ENCODE measurements at regions not wholly inside any gene's neighbourhood (a gene's known extent, or its start where the extent isn't known, plus 50 kb on each side); places are given as distances from the start of the nearest gene placed in this dataset.

DNA sequence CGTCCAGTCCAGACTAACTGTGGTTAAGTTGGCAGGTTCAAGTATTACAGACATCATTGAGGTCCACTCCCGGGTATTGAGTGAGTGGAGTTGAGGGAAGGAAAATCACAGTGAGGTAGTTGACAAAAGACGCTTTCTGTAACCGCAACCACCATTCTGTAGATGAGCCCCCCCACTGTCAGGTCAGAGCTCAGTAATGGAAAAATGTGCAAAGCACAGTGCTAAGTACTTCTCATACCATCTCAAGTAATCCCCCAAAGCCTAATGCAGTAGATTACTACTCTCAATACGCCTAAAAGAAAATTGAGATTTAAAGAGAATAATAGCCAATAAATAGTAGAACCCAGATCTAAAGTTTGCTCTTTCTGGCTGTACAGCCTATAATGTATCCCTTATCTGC is 522.8 kb downstream of the LMO4 start:
- H3K27ac ChIP-seq = no peak overlapping the region
- no peaks in the 10 kb centered on the region for H3K27me3 ChIP-seq
- intact Hi-C loops (cut with DNase I) = no loop called here
- peaks cover 0 to 5% (median 0%) of the 10 kb centered on the region in 12 donors for H3K4me1 ChIP-seq
- H3K36me3 ChIP-seq = no peaks in the 10 kb centered on the region
- DNase-seq = no peak
- H3K4me3 ChIP-seq = no peak overlapping the region
- no peak for ATAC-seq
- WGBS, 4 donors = 88 to 91% (median 89%) methylated on average over 5 of the region's 5 CpGs
- no peaks in the 10 kb centered on the region for H3K9me3 ChIP-seq
- TF ChIP-seq, protein P1, sequence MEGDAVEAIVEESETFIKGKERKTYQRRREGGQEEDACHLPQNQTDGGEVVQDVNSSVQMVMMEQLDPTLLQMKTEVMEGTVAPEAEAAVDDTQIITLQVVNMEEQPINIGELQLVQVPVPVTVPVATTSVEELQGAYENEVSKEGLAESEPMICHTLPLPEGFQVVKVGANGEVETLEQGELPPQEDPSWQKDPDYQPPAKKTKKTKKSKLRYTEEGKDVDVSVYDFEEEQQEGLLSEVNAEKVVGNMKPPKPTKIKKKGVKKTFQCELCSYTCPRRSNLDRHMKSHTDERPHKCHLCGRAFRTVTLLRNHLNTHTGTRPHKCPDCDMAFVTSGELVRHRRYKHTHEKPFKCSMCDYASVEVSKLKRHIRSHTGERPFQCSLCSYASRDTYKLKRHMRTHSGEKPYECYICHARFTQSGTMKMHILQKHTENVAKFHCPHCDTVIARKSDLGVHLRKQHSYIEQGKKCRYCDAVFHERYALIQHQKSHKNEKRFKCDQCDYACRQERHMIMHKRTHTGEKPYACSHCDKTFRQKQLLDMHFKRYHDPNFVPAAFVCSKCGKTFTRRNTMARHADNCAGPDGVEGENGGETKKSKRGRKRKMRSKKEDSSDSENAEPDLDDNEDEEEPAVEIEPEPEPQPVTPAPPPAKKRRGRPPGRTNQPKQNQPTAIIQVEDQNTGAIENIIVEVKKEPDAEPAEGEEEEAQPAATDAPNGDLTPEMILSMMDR (IDR thresholded peaks at IDR 0.05) = no peak
- no peak for TF ChIP-seq POLR2A (IDR thresholded peaks at IDR 0.05)

DNA sequence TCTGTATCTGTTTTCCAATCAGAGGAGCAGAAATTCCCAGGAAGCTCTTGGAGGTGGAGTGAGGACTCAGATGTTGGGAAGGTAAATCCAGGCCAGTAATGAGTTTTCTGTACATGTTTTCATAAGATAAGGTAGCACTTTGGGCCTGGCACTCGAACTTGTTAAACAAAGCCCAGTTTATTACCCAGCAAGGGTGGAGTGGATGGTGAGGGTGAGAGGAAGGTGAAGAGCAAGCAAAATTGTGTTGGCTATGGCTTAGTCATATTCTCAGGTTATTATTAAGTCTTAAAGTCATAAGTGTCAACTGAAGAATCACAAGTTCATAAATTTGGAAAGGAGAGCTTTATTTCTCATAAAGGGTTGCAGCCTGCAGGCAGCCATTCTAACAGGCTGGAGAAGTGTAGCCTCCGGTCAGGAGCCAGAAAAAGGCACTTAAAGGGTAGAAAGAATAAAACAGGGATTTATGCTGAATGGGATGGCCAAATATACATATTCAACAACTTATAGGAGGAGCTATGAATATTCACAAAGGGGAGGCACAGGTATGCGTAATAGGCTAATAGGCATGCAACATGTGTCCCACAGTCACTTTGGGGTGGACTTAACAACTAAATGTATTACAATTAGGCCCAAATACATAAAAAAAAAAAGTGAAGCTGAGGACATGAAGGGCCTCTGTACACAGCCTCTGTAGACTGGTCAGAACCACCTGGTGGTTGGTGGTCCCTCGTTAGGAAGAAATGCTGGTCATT is 523.9 kb downstream of the LMO4 start:
- peaks cover 0 to 5% (median 0%) of the 10 kb centered on the region in 12 donors for H3K4me1 ChIP-seq
- intact Hi-C loops (cut with DNase I) = no loop called here
- no peaks in the 10 kb centered on the region for H3K9me3 ChIP-seq
- DNase-seq (no peak), ATAC-seq (no peak)
- 74 to 87% (median 84%) methylated on average over 4 of the region's 4 CpGs for WGBS, 4 donors
- TF ChIP-seq, protein P1 (IDR thresholded peaks at IDR 0.05) = no peak
- no peak for TF ChIP-seq POLR2A (IDR thresholded peaks at IDR 0.05)
- no peak overlapping the region for H3K4me3 ChIP-seq
- no peaks in the 10 kb centered on the region for H3K27me3 ChIP-seq
- no peak overlapping the region for H3K27ac ChIP-seq
- H3K36me3 ChIP-seq = no peaks in the 10 kb centered on the region

- WGBS, 4 donors = 32 to 50% (median 42%) methylated on average over 5 of the region's 5 CpGs
- Histone ChIP-seq H3K27ac (no peak overlapping the region), H3K4me1 (peaks cover 0 to 5% (median 0%) of the 10 kb centered on the region in 12 donors), H3K36me3 (no peaks in the 10 kb centered on the region), H3K9me3 (peaks cover 0 to 4% (median 0%) of the 10 kb centered on the region in 12 donors), H3K27me3 (no peaks in the 10 kb centered on the region), H3K4me3 (no peak overlapping the region)
- TF ChIP-seq, protein P1 (IDR thresholded peaks at IDR 0.05) = no peak
- TF ChIP-seq POLR2A (IDR thresholded peaks at IDR 0.05) = no peak
- ATAC-seq (no peak), DNase-seq (no peak)
- intact Hi-C loops (cut with DNase I) = no loop called here
Measured at GRCh38 chr1:87853576-87854351, 525.1 kb downstream of the LMO4 start.

- no peak overlapping the region for H3K27ac ChIP-seq
- H3K36me3 ChIP-seq = no peaks in the 10 kb centered on the region
- no peak overlapping the region for H3K4me3 ChIP-seq
- H3K9me3 ChIP-seq = peaks cover 0 to 20% (median 0%) of the 10 kb centered on the region in 12 donors
- no peaks in the 10 kb centered on the region for H3K27me3 ChIP-seq
- intact Hi-C loops (cut with DNase I) = no loop called here
- TF ChIP-seq, protein P1 (IDR thresholded peaks at IDR 0.05) = no peak
- no peak for TF ChIP-seq POLR2A (IDR thresholded peaks at IDR 0.05)
- peaks cover 0 to 7% (median 0%) of the 10 kb centered on the region in 12 donors for H3K4me1 ChIP-seq
- ATAC-seq (no peak), DNase-seq (no peak)
- WGBS, 4 donors = 44 to 85% (median 74%) methylated on average over 1 of the region's 1 CpG
Measured at GRCh38 chr1:87863317-87863716, 534.6 kb downstream of the LMO4 start.
